Upper lobe of left lung (tissue), 6 donors: ENCODE measurements at regions not wholly inside any gene's neighbourhood (a gene's known extent, or its start where the extent isn't known, plus 50 kb on each side); places are given as distances from the start of the nearest gene placed in this dataset.

ENCODE experiments used
- ATAC-seq, 2 donors: fragments of 200-7000 bp; cut with Tn5 transposase; one replicate each; pipeline ENCODE4 v1.9.1; 2022; ENCODE audit warnings: mild to moderate bottlenecking in 2 of 2, moderate library complexity in 2 of 2; ENCODE audit not compliant: low FRiP score in 2 of 2
- DNase-seq, 2 donors: peaks; one replicate each; pipeline ENCODE4 v3.0.0-alpha.2; 2019 to 2020
- H3K27ac ChIP-seq, 4 donors: fragments of 200-600 bp; sonication (generic); one replicate each; pipeline ENCODE4 v1.5.1; 2016 to 2019
- H3K27me3 ChIP-seq, 4 donors: fragments of 200-600 bp; sonication (generic); one replicate each; pipeline ENCODE4 v1.5.1; 2017 to 2019
- H3K36me3 ChIP-seq, 4 donors: fragments of 200-600 bp; sonication (generic); one replicate each; pipeline ENCODE4 v1.5.1; 2016 to 2019
- H3K4me1 ChIP-seq, 4 donors: fragments of 200-600 bp; sonication (generic); one replicate each; pipeline ENCODE4 v1.5.1; 2018 to 2019
- H3K4me3 ChIP-seq, 4 donors: fragments of 200-600 bp; sonication (generic); one replicate each; pipeline ENCODE4 v1.5.1; 2017 to 2019; ENCODE audit warnings: mild to moderate bottlenecking in 2 of 4, moderate library complexity in 1 of 4
- H3K9me3 ChIP-seq, 4 donors: fragments of 200-600 bp; sonication (generic); one replicate each; pipeline ENCODE4 v1.5.1; 2018 to 2019
- EP300 ChIP-seq, 4 donors: sonication (generic); formaldehyde crosslinking; IDR thresholded peaks; one replicate each; pipeline ENCODE4 v1.5.1; 2017; ENCODE audit warnings: antibody characterized with exemption in 4 of 4, control low read depth in 2 of 4
- POLR2A ChIP-seq, 4 donors: fragments of 450-650 bp; IDR thresholded peaks; one replicate each; pipeline ENCODE4 v1.5.1; 2016 to 2017; ENCODE audit warnings: antibody characterized with exemption in 4 of 4, mild to moderate bottlenecking in 2 of 4
- POLR2AphosphoS5 ChIP-seq, 2 donors: sonication (generic); formaldehyde crosslinking; IDR thresholded peaks; one replicate each; pipeline ENCODE4 v1.5.1; 2017; ENCODE audit warnings: antibody characterized with exemption in 2 of 2
- WGBS, 2 donors: methylation state at CpG; one replicate each; pipeline ENCODE4 v1.1.5; 2017 to 2018; 5-methylcytosine and 5-hydroxymethylcytosine counted together
- TF ChIP-seq, protein P1 (sequence below), 6 experiments: fragments of 450-650 bp in 4 of 6; fragments of 200-600 bp in 2 of 6; sonication (generic) in 2 of 6; IDR thresholded peaks; one replicate each; pipeline ENCODE4 v1.5.1; 2016 to 2019; ENCODE audit warnings: antibody characterized with exemption in 6 of 6
- donor health status: DM: no; HTN: no; CAD: no; lungs with moderate emphysema.
- donor health status: DM: no; HTN: yes; CAD: no; lungs with severe emphysema.

DNA sequence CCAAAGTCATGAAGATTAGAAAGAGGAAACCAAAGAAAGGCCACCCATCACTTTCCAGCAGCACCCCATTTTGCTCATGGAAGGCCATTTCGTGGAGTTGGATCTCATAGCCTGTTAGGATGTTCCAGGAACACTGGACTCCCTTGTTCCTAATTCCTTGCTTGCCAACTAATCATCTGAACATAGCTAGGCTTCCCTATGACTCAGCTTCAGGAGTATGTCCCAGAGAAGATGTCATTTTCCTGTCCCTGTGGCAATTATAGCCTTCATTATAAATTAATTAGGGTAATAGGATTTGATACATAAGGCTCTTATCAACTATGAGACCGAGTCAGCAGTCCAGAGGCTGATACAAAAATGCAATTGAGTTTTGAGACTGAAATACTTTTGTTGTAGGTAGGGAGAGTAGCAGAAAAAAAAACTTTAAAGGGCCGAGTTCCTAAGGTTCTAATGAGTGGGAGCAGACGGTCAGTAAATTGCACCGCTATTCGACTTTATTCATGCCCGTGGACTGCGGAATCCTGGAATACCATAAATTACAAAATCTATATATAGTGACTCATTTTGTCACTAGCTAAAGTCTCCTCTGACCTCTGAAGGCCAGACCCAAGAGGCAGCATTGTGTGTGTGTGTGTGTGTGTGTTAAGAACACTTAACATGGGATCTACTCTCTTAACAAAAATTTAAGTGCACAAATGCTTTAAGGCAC is 311.8 kb downstream of the FBXO15 start:
- ATAC-seq (no peak), DNase-seq (no peak)
- Histone ChIP-seq H3K36me3 (no peaks in the 10 kb centered on the region), H3K27ac (no peak overlapping the region), H3K9me3 (no peaks in the 10 kb centered on the region), H3K4me3 (no peak overlapping the region), H3K27me3 (no peaks in the 10 kb centered on the region), H3K4me1 (no peaks in the 10 kb centered on the region)
- 81 to 84% methylated on average over 8 of the region's 8 CpGs for WGBS, 2 donors
- no peak for TF ChIP-seq EP300 (IDR thresholded peaks at IDR 0.05)
- no peak for TF ChIP-seq POLR2AphosphoS5 (IDR thresholded peaks at IDR 0.05)
- TF ChIP-seq, protein P1, sequence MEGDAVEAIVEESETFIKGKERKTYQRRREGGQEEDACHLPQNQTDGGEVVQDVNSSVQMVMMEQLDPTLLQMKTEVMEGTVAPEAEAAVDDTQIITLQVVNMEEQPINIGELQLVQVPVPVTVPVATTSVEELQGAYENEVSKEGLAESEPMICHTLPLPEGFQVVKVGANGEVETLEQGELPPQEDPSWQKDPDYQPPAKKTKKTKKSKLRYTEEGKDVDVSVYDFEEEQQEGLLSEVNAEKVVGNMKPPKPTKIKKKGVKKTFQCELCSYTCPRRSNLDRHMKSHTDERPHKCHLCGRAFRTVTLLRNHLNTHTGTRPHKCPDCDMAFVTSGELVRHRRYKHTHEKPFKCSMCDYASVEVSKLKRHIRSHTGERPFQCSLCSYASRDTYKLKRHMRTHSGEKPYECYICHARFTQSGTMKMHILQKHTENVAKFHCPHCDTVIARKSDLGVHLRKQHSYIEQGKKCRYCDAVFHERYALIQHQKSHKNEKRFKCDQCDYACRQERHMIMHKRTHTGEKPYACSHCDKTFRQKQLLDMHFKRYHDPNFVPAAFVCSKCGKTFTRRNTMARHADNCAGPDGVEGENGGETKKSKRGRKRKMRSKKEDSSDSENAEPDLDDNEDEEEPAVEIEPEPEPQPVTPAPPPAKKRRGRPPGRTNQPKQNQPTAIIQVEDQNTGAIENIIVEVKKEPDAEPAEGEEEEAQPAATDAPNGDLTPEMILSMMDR (IDR thresholded peaks at IDR 0.05): no peak
- TF ChIP-seq POLR2A (IDR thresholded peaks at IDR 0.05): no peak

DNA sequence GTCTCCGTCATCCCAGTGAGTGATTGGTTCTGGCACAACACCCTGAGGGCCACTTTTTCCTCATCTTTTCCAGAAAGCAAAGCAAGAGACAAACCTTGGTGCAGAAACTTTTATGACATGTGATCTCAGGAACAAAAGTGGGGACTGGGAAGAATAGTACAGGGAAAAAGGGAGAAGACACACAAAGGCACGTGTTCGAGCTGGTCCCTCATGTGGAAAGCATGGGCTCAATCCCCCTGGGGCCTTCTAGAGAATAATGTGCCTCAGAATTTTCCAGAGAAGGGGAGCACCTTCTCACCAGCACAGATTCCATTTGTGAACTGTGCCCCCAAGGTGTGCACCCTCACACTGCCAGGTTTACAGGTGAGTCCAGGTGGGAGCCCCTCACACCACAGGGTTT is 312.6 kb downstream of the FBXO15 start:
- no peak for DNase-seq
- ATAC-seq: no peak
- H3K27ac ChIP-seq: no peak overlapping the region
- H3K4me1 ChIP-seq: no peaks in the 10 kb centered on the region
- TF ChIP-seq EP300 (IDR thresholded peaks at IDR 0.05): no peak
- 86 to 95% methylated on average over 3 of the region's 3 CpGs for WGBS, 2 donors
- H3K9me3 ChIP-seq: no peaks in the 10 kb centered on the region
- H3K27me3 ChIP-seq: no peaks in the 10 kb centered on the region
- no peak overlapping the region for H3K4me3 ChIP-seq
- H3K36me3 ChIP-seq: no peaks in the 10 kb centered on the region

DNA sequence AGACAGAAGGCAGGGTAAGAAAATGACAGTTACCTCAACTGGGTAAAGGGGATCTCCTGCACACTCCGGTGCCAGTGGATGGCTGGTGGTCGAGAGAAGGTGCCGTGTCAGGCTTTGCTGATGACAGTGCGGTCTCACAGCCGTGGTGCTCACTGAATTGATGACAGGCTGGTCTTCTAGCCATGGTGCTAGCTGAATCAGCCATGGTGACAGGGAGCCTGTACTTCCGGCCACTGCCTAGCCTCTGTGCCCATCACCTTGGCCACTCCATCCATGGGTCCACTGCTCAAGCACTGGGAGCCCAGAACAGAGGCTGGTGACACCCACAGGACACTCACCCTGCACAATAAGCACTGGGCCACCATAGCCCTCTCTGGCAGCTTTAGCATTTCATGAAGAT is 315.9 kb downstream of the FBXO15 start:
- H3K9me3 ChIP-seq: no peaks in the 10 kb centered on the region
- H3K4me1 ChIP-seq: no peaks in the 10 kb centered on the region
- no peak overlapping the region for H3K27ac ChIP-seq
- H3K27me3 ChIP-seq: no peaks in the 10 kb centered on the region
- DNase-seq: no peak
- ATAC-seq: no peak
- H3K36me3 ChIP-seq: no peaks in the 10 kb centered on the region
- TF ChIP-seq POLR2AphosphoS5 (IDR thresholded peaks at IDR 0.05) (no peak), EP300 (IDR thresholded peaks at IDR 0.05) (no peak), POLR2A (IDR thresholded peaks at IDR 0.05) (no peak)
- TF ChIP-seq, protein P1 (IDR thresholded peaks at IDR 0.05): no peak
- H3K4me3 ChIP-seq: no peak overlapping the region
- WGBS, 2 donors: 81 to 90% methylated on average over 3 to 6 of the region's 6 CpGs

DNA sequence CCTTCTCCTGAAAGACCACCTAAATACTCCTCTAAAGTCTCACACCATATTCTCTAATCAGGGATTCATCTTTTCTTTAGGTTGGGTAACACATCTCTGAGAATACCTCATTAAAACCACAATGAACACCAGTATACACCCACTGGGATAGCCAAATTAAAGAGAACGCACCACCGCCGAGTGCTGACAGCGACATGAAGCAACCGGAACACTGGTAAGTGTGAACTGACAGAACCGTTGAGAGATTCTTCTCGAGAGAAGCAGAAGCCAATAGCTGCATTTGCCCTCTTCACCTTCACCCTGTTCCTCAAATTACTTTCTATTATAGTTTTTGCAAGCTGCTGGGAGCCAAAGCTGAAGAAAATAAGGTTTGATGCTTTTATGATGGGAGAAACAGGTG is 318.5 kb downstream of the FBXO15 start:
- no peak for TF ChIP-seq POLR2AphosphoS5 (IDR thresholded peaks at IDR 0.05)
- TF ChIP-seq, protein P1 (IDR thresholded peaks at IDR 0.05): no peak
- no peak for TF ChIP-seq EP300 (IDR thresholded peaks at IDR 0.05)
- TF ChIP-seq POLR2A (IDR thresholded peaks at IDR 0.05): no peak
- H3K4me1 ChIP-seq: no peaks in the 10 kb centered on the region

DNA sequence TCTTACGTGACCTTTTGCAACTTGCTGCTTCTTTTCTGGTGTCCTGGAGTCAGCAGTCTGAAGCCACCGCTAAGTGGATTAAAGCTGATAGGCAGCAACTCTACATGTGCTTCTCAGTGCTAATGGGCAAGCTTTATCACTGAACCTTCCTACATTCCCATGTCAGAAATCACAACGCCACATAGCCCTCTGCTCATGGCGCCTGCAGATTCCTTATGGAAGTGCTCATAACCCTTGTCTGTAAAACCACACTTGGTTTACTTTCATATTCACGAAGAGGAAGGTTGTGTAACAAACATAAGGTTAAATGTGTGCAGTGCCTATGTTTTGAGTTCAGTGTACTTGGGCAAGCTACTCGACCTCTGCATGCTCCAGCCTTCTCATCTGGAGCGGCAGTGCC is 319.8 kb downstream of the FBXO15 start:
- ATAC-seq: no peak
- Histone ChIP-seq H3K27ac (no peak overlapping the region), H3K4me1 (no peaks in the 10 kb centered on the region), H3K4me3 (no peak overlapping the region), H3K27me3 (no peaks in the 10 kb centered on the region), H3K9me3 (no peaks in the 10 kb centered on the region), H3K36me3 (no peaks in the 10 kb centered on the region)
- 82% methylated on average over 7 of the region's 7 CpGs for WGBS, 2 donors
- TF ChIP-seq, protein P1 (IDR thresholded peaks at IDR 0.05): no peak
- TF ChIP-seq POLR2A (IDR thresholded peaks at IDR 0.05): no peak
- no peak for DNase-seq

More for the DNA sequence above, 318.5 kb downstream of the FBXO15 start:
- H3K36me3 ChIP-seq: no peaks in the 10 kb centered on the region
- no peak for ATAC-seq
- no peaks in the 10 kb centered on the region for H3K27me3 ChIP-seq
- DNase-seq: no peak
- H3K27ac ChIP-seq: no peak overlapping the region
- no peak overlapping the region for H3K4me3 ChIP-seq
- 90 to 93% methylated on average over 7 of the region's 7 CpGs for WGBS, 2 donors
- no peaks in the 10 kb centered on the region for H3K9me3 ChIP-seq
